Right lobe of liver (tissue), 6 donors: ENCODE measurements at regions not wholly inside any gene's neighbourhood (a gene's known extent, or its start where the extent isn't known, plus 50 kb on each side); places are given as distances from the start of the nearest gene placed in this dataset.

Experiments used
- ATAC-seq, 4 donors: fragments of 200-7000 bp; cut with Tn5 transposase; one replicate each; pipeline ENCODE4 v1.9.1; 2020; ENCODE audit warnings: mild to moderate bottlenecking in 4 of 4, moderate library complexity in 4 of 4
- DNase-seq, 3 donors: peaks; one replicate each; pipeline ENCODE4 v3.0.0-alpha.2; 2020
- H3K27ac ChIP-seq, 3 donors: fragments of 200-600 bp; one replicate each; pipeline ENCODE4 v1.8.0; 2022
- H3K27me3 ChIP-seq, 2 donors: fragments of 200-600 bp; one replicate each; pipeline ENCODE4 v1.8.0; 2022
- H3K36me3 ChIP-seq, 4 donors: fragments of 200-600 bp; sonication (generic) in 1 of 4; one replicate each; pipeline versions ENCODE4 v1.5.1 to v1.8.0; 2017 to 2022; ENCODE audit warnings: control low read depth in 1 of 4
- H3K4me1 ChIP-seq, 4 donors: fragments of 200-600 bp; sonication (generic) in 1 of 4; one replicate each; pipeline versions ENCODE4 v1.5.1 to v1.8.0; 2017 to 2022; ENCODE audit warnings: control low read depth in 1 of 4
- H3K4me3 ChIP-seq, 3 donors: fragments of 200-600 bp; one replicate each; pipeline ENCODE4 v1.8.0; 2022
- H3K9me3 ChIP-seq, 4 donors: fragments of 200-600 bp; sonication (generic) in 1 of 4; one replicate each; pipeline versions ENCODE4 v1.5.1 to v1.8.0; 2017 to 2022; ENCODE audit warnings: control low read depth in 1 of 4
- POLR2A ChIP-seq: fragments of 450-650 bp; IDR thresholded peaks from one replicate; pipeline ENCODE4 v1.6.1; 2017; ENCODE audit warnings: antibody characterized with exemption, mild to moderate bottlenecking
- WGBS: methylation state at CpG from one replicate; pipeline ENCODE4 v1.1.6; 2018; ENCODE audit warnings: low coverage, low lambda C conversion rate; ENCODE audit not compliant: insufficient coverage; ENCODE audit errors: missing lambda C conversion rate; 5-methylcytosine and 5-hydroxymethylcytosine counted together
- intact Hi-C, 2 donors: fragments of 100-400 bp; cut with DNase I; formaldehyde crosslinking; loops; one replicate each; pipeline versions ENCODE4 v1.11.2 to v1.14.1; 2022
- TF ChIP-seq, protein P1 (sequence below), 4 donors: fragments of 200-600 bp in 3 of 4; fragments of 450-650 bp in 1 of 4; IDR thresholded peaks; one replicate each; pipeline versions ENCODE4 v1.5.1 to v1.8.0; 2016 to 2022; ENCODE audit warnings: antibody characterized with exemption in 4 of 4, mild to moderate bottlenecking in 2 of 4
- donor health status: DM: no; HTN: yes; CAD: no.
- donor health status: DM: no; HTN: no; CAD: no.
- donor health status: DM: no; HTN: no; CAD: no.
- donor health status: DM: no; HTN: yes; CAD: no.
- donor health status: DM: no; HTN: yes; CAD: no.

DNA sequence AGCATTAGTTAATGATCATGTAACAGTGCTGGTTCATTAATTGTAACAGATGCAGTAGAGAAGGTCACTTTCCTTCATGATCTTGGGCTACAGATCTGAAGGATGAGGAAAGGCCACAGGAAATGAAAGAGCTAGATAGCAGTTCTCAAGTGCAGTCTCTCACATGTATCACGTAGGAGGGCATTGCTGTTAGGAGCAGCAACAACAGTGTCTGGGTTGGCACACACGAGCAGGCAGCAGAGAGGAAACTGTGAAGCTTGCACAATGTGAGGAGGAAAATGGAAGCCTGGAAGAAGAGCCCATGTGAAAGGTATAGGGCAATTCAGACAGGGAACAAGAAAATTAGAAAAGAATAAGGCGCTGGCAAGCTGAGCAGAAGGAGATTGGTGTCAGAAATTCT, 1741.5 kb downstream of the PCDH9 start:
- Histone ChIP-seq H3K4me3 (no peak overlapping the region), H3K4me1 (no peaks in the 10 kb centered on the region), H3K27ac (no peak overlapping the region), H3K9me3 (no peaks in the 10 kb centered on the region), H3K27me3 (no peaks in the 10 kb centered on the region), H3K36me3 (no peaks in the 10 kb centered on the region)
- intact Hi-C loops: no loop called here
- 20% methylated on average over 3 of the region's 3 CpGs for WGBS
- TF ChIP-seq, protein P1, sequence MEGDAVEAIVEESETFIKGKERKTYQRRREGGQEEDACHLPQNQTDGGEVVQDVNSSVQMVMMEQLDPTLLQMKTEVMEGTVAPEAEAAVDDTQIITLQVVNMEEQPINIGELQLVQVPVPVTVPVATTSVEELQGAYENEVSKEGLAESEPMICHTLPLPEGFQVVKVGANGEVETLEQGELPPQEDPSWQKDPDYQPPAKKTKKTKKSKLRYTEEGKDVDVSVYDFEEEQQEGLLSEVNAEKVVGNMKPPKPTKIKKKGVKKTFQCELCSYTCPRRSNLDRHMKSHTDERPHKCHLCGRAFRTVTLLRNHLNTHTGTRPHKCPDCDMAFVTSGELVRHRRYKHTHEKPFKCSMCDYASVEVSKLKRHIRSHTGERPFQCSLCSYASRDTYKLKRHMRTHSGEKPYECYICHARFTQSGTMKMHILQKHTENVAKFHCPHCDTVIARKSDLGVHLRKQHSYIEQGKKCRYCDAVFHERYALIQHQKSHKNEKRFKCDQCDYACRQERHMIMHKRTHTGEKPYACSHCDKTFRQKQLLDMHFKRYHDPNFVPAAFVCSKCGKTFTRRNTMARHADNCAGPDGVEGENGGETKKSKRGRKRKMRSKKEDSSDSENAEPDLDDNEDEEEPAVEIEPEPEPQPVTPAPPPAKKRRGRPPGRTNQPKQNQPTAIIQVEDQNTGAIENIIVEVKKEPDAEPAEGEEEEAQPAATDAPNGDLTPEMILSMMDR (IDR thresholded peaks at IDR 0.05): no peak
- TF ChIP-seq POLR2A: no peak
- no peak for ATAC-seq
- DNase-seq: no peak

DNA sequence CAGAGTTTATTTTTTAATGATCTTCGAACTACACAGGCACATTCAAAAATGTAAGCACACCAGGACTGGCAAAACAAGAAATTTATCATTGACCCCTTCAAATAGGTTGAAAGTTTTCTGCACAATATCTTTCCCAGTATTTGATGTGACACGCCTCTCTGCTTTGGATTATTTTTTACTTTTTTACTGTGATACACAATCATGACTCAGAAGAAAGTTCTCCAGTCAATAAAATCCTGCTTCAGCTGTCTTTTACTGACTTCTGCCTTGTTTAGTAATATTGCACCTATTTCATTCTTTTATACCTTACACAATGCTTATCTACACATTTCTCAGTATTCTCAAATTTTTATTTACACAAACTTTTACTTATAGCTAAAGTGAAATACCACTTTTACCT, 1750.4 kb downstream of the PCDH9 start:
- DNase-seq (no peak), ATAC-seq (no peak)
- no peaks in the 10 kb centered on the region for H3K27me3 ChIP-seq
- WGBS: 35% methylated on average over 2 of the region's 2 CpGs
- H3K4me1 ChIP-seq: no peaks in the 10 kb centered on the region
- no peak overlapping the region for H3K4me3 ChIP-seq
- no peaks in the 10 kb centered on the region for H3K36me3 ChIP-seq
- no peak for TF ChIP-seq POLR2A
- TF ChIP-seq, protein P1 (IDR thresholded peaks at IDR 0.05): no peak
- no peaks in the 10 kb centered on the region for H3K9me3 ChIP-seq
- intact Hi-C loops: no loop called here
- H3K27ac ChIP-seq: no peak overlapping the region

DNA sequence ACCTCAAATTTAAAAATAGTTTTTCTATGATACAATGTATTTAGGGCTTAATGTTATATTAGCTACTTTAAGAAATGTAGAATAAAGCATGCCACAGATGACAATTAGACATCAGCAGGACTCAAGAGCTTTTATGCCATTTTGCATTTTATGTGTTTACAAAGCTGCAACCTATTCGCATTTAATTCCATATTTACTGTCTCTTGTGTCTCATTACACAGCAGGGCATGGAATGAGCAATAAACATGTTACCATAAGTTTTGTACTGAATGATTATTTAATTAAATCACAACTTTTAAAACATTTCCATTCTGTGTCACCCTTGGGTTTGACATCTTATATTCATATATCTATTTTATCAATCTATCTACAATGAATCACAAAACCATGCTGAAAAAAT, 1756.9 kb downstream of the PCDH9 start:
- H3K4me1 ChIP-seq: no peaks in the 10 kb centered on the region
- DNase-seq: no peak
- H3K4me3 ChIP-seq: no peak overlapping the region
- 71% methylated on average over 1 of the region's 1 CpG for WGBS
- no peaks in the 10 kb centered on the region for H3K36me3 ChIP-seq
- no peaks in the 10 kb centered on the region for H3K9me3 ChIP-seq
- H3K27ac ChIP-seq: no peak overlapping the region
- no peak for ATAC-seq
- intact Hi-C loops: no loop called here
- no peaks in the 10 kb centered on the region for H3K27me3 ChIP-seq
- no peak for TF ChIP-seq POLR2A
- TF ChIP-seq, protein P1 (IDR thresholded peaks at IDR 0.05): no peak

DNA sequence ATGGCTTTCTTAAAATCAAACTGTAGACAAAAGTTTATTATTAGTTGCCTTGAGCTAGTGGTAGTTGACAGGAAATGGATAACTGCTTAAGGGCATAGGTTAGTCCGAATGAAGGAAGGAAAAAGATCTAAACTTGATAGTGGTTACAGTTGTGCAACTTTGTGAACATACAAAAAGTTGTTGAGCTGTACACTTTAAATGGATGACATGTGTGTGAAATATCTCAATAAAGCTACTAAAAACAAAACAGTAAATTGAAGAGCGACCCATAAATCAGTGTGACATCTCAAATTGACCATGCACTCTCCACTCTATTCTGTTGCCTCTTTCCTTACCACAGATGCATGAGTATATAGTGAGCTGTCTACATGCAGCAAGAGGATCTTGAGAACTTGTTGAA, 1757.8 kb downstream of the PCDH9 start:
- Histone ChIP-seq H3K27ac (no peak overlapping the region), H3K4me3 (no peak overlapping the region), H3K27me3 (no peaks in the 10 kb centered on the region), H3K4me1 (no peaks in the 10 kb centered on the region), H3K9me3 (no peaks in the 10 kb centered on the region), H3K36me3 (no peaks in the 10 kb centered on the region)
- DNase-seq (no peak), ATAC-seq (no peak)
- intact Hi-C loops: no loop called here
- WGBS: 39% methylated on average over 2 of the region's 2 CpGs
- no peak for TF ChIP-seq POLR2A
- TF ChIP-seq, protein P1 (IDR thresholded peaks at IDR 0.05): no peak

DNA sequence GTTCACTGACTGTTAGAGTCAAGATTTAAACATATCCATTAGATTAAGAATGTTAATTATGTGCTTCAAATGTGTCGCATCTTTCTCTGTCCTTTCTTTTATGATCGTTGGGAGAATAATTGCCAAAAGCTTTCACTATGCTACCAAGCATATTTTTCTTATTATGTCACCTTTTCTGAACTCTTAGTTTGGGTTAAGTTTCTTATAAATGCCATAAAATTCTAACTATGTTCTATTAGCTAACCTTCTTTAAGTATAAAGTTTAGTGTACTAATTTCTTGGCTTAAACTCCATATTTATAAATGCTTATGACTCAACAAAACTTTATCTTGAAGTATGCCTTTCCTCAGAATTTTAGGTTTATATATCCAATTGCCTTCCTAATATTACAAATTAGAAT, 1759.4 kb downstream of the PCDH9 start:
- H3K27me3 ChIP-seq: no peaks in the 10 kb centered on the region
- WGBS: 48% methylated on average over 2 of the region's 2 CpGs
- no peaks in the 10 kb centered on the region for H3K9me3 ChIP-seq
- no peak for ATAC-seq
- no peaks in the 10 kb centered on the region for H3K4me1 ChIP-seq
- no peak for DNase-seq
- no peaks in the 10 kb centered on the region for H3K36me3 ChIP-seq
- intact Hi-C loops: no loop called here
- no peak overlapping the region for H3K4me3 ChIP-seq
- no peak overlapping the region for H3K27ac ChIP-seq
- TF ChIP-seq, protein P1 (IDR thresholded peaks at IDR 0.05): no peak
- TF ChIP-seq POLR2A: no peak
